SJCRH30 (cell line): ENCODE measurements at regions not wholly inside any gene's neighbourhood (a gene's known extent, or its start where the extent isn't known, plus 50 kb on each side); places are given as distances from the start of the nearest gene placed in this dataset.

Experiments used
- DNase-seq, 2 experiments: peaks; one replicate each; pipeline ENCODE4 v3.0.0-alpha.2; 2015 to 2020
- H3K27ac ChIP-seq: fragments of 250-450 bp; sonication (Bioruptor Pico); 2 replicates; pipeline ENCODE4 v1.5.1; 2020; ENCODE audit warnings: mild to moderate bottlenecking, moderate library complexity
- H3K27me3 ChIP-seq: fragments of 250-450 bp; sonication (Bioruptor Pico); 2 replicates; pipeline ENCODE4 v1.5.1; 2020; ENCODE audit warnings: mild to moderate bottlenecking, moderate library complexity
- H3K36me3 ChIP-seq: fragments of 250-450 bp; sonication (Bioruptor Pico); 2 replicates; pipeline ENCODE4 v1.5.1; 2020; ENCODE audit warnings: mild to moderate bottlenecking, moderate library complexity
- H3K4me1 ChIP-seq: fragments of 250-450 bp; sonication (Bioruptor Pico); 2 replicates; pipeline ENCODE4 v1.5.1; 2020; ENCODE audit warnings: mild to moderate bottlenecking, moderate library complexity
- H3K4me3 ChIP-seq: fragments of 250-450 bp; sonication (Bioruptor Pico); 2 replicates; pipeline ENCODE4 v1.5.1; 2020; ENCODE audit warnings: mild to moderate bottlenecking, moderate library complexity
- H3K9me3 ChIP-seq: fragments of 250-450 bp; sonication (Bioruptor Pico); replicated peaks from 2 replicates; pipeline ENCODE4 v1.5.1; 2020; ENCODE audit warnings: mild to moderate bottlenecking, moderate library complexity

DNA sequence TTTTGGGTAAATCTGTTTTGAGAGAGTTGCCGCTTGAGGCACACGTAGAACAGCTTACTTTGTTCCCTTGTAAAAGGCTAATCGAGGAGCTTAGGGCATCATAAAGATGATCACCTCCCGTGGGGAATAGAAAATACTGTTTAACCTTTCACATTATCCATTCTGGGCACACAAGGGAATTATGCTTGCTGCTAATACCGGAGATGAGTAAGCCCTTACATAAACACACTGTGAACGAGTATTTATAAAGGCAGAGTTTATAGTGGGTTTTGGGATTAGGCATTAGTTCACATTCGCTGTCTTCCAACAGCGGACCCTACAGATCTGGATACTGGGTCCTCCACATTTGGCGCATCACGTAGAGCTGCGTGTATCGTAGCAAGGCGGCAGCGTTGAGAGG, 51.2 kb upstream of the CNTNAP4 start:
- no peaks in the 10 kb centered on the region for H3K27me3 ChIP-seq
- no peak for DNase-seq
- H3K9me3 ChIP-seq, result no peaks in the 10 kb centered on the region
- no peaks in the 10 kb centered on the region for H3K4me1 ChIP-seq
- H3K36me3 ChIP-seq, result no peaks in the 10 kb centered on the region
- H3K27ac ChIP-seq, result no peak overlapping the region
- H3K4me3 ChIP-seq, result no peak overlapping the region

GRCh38 chr16:76226481-76226880, 50.7 kb upstream of the CNTNAP4 start:
- no peak overlapping the region for H3K27ac ChIP-seq
- H3K9me3 ChIP-seq, result no peaks in the 10 kb centered on the region
- no peaks in the 10 kb centered on the region for H3K36me3 ChIP-seq
- H3K4me1 ChIP-seq, result no peaks in the 10 kb centered on the region
- H3K4me3 ChIP-seq, result no peak overlapping the region
- H3K27me3 ChIP-seq, result no peaks in the 10 kb centered on the region
- DNase-seq, result no peak
